GM12878 (cell line): ENCODE measurements at regions not wholly inside any gene's neighbourhood (a gene's known extent, or its start where the extent isn't known, plus 50 kb on each side); places are given as distances from the start of the nearest gene placed in this dataset.

Experiments
- CHD4 ChIP-seq: fragments of 200-600 bp; sonication (generic); IDR thresholded peaks from 2 replicates; pipeline ENCODE4 v1.6.1; 2016; ENCODE audit warnings: mild to moderate bottlenecking
- CTCF ChIP-seq, 3 experiments: IDR thresholded peaks in 2 of 3; conservative IDR thresholded peaks in 1 of 3; 2 replicates each; pipeline ENCODE4 v1.5.1; 2011; ENCODE audit warnings: low read depth in 3 of 3, low read length in 3 of 3, mild to moderate bottlenecking in 3 of 3, control low read depth in 2 of 3, moderate library complexity in 2 of 3, inconsistent platforms in 1 of 3, mixed read lengths in 1 of 3; ENCODE audit not compliant: control insufficient read depth in 2 of 3, insufficient read depth in 1 of 3; ENCODE audit errors: extremely low read depth in 1 of 3
- IKZF2 ChIP-seq, 2 experiments: fragments of 450-650 bp; IDR thresholded peaks; 2 replicates each; pipeline ENCODE4 v1.6.1; 2017; ENCODE audit warnings: mild to moderate bottlenecking in 2 of 2, moderate library complexity in 2 of 2
- KAT2A ChIP-seq: conservative IDR thresholded peaks from 2 replicates; pipeline ENCODE4 v1.6.1; 2011; ENCODE audit warnings: low read depth, low read length; ENCODE audit not compliant: control insufficient read depth
- LARP7 ChIP-seq: fragments of 450-650 bp; IDR thresholded peaks from 2 replicates; pipeline ENCODE4 v1.6.1; 2017; ENCODE audit warnings: mild to moderate bottlenecking
- MEF2B ChIP-seq: fragments of 450-650 bp; IDR thresholded peaks from 2 replicates; pipeline ENCODE4 v1.6.1; 2018; ENCODE audit warnings: mild to moderate bottlenecking, moderate library complexity; ENCODE audit not compliant: partially characterized antibody, poor library complexity, severe bottlenecking
- NFIC ChIP-seq: IDR thresholded peaks from 2 replicates; pipeline ENCODE4 v1.6.1; 2012; ENCODE audit warnings: low read depth, mild to moderate bottlenecking, inconsistent platforms, low read length, moderate library complexity
- NFXL1 ChIP-seq: fragments of 450-650 bp; IDR thresholded peaks from 2 replicates; pipeline ENCODE4 v1.6.1; 2017; ENCODE audit warnings: antibody characterized with exemption, mild to moderate bottlenecking, borderline replicate concordance
- NR2F1 ChIP-seq: fragments of 450-650 bp; conservative IDR thresholded peaks from 2 replicates; pipeline ENCODE4 v1.6.1; 2017; ENCODE audit warnings: mild to moderate bottlenecking
- PAX5 ChIP-seq: IDR thresholded peaks from 2 replicates; pipeline ENCODE4 v1.6.1; 2011; ENCODE audit warnings: low read depth, low read length, borderline replicate concordance
- PML ChIP-seq: IDR thresholded peaks from 2 replicates; pipeline ENCODE4 v1.6.1; 2012; ENCODE audit warnings: low read length, inconsistent platforms
- POU2F2 ChIP-seq: IDR thresholded peaks from 3 replicates; pipeline ENCODE4 v1.6.1; 2011; ENCODE audit warnings: low read depth, mild to moderate bottlenecking, low read length, borderline replicate concordance
- RBBP5 ChIP-seq: fragments of 200-600 bp; sonication (generic); conservative IDR thresholded peaks from 2 replicates; pipeline ENCODE4 v1.6.1; 2016
- SIX5 ChIP-seq: IDR thresholded peaks from 2 replicates; pipeline ENCODE4 v1.6.1; 2011; ENCODE audit warnings: mild to moderate bottlenecking, low read depth, low read length, moderate library complexity; ENCODE audit not compliant: severe bottlenecking
- SPI1 ChIP-seq: IDR thresholded peaks from 2 replicates; pipeline ENCODE4 v1.6.1; 2011; ENCODE audit warnings: low read depth, mild to moderate bottlenecking, low read length, moderate library complexity, borderline replicate concordance; ENCODE audit not compliant: insufficient read depth
- SREBF2 ChIP-seq: IDR thresholded peaks from 2 replicates; pipeline ENCODE4 v1.6.1; 2012; ENCODE audit warnings: mild to moderate bottlenecking, low read length
- SRF ChIP-seq, 2 experiments: IDR thresholded peaks; 2 replicates each; pipeline ENCODE4 v1.6.1; 2011; ENCODE audit warnings: low read depth in 2 of 2, low read length in 2 of 2, mild to moderate bottlenecking in 1 of 2, moderate library complexity in 1 of 2
- STAT1 ChIP-seq: fragments of 450-650 bp; conservative IDR thresholded peaks from 2 replicates; pipeline ENCODE4 v1.6.1; 2014; ENCODE audit warnings: antibody characterized with exemption, mild to moderate bottlenecking
- TCF12 ChIP-seq: IDR thresholded peaks from 2 replicates; pipeline ENCODE4 v1.6.1; 2011; ENCODE audit warnings: low read depth, mild to moderate bottlenecking, low read length
- USF1 ChIP-seq: IDR thresholded peaks from 2 replicates; pipeline ENCODE4 v1.6.1; 2011; ENCODE audit warnings: borderline replicate concordance, low read depth, mild to moderate bottlenecking, moderate library complexity, mixed read lengths, low read length; ENCODE audit not compliant: insufficient read depth; ENCODE audit errors: extremely low read length
- ZNF687 ChIP-seq: fragments of 450-650 bp; IDR thresholded peaks from 2 replicates; pipeline ENCODE4 v1.6.1; 2017; ENCODE audit warnings: mild to moderate bottlenecking, moderate library complexity
- ZZZ3 ChIP-seq: IDR thresholded peaks from 2 replicates; pipeline ENCODE4 v1.6.1; 2011; ENCODE audit warnings: low read depth; ENCODE audit not compliant: control insufficient read depth, insufficient read length

- TF ChIP-seq ZNF687: peak; percentile 93
- no peak for TF ChIP-seq CHD4
- no peak for TF ChIP-seq USF1
- TF ChIP-seq NFIC: peak; percentile 4; the same call in 1 of the 2 replicates
- TF ChIP-seq MEF2B: peak; percentile 11
- TF ChIP-seq CTCF (IDR thresholded peaks at IDR 0.05 in 2 of 3, conservative IDR thresholded peaks at IDR 0.05 in 1 of 3; ENCODE audit: control insufficient read depth in 2 of 3, extremely low read depth in 1 of 3, insufficient read depth in 1 of 3, low read depth in 3 of 3, low read length in 3 of 3): no peak
- TF ChIP-seq TCF12: peak; percentile 27; the same call in 1 of the 2 replicates
- peak; percentile 59 for TF ChIP-seq SPI1
- no peak for TF ChIP-seq ZZZ3
- TF ChIP-seq SIX5: no peak
- TF ChIP-seq SREBF2: no peak
- peak; percentile 57 to 61; a peak in 2 of 4 replicates for TF ChIP-seq IKZF2 (IDR thresholded peaks at IDR 0.05)
- TF ChIP-seq NFXL1: no peak
- no peak for TF ChIP-seq PAX5
- TF ChIP-seq RBBP5: no peak
- no peak for TF ChIP-seq SRF (IDR thresholded peaks at IDR 0.05; ENCODE audit: low read depth in 2 of 2, low read length in 2 of 2)
- peak; percentile 48 for TF ChIP-seq NR2F1
- TF ChIP-seq POU2F2: peak; percentile 54; the same call in 1 of the 3 replicates
- no peak for TF ChIP-seq PML
- 0 out of 2 replicates have a peak, but pooled peaks have one; percentile 38 for TF ChIP-seq STAT1
- no peak for TF ChIP-seq KAT2A
- peak; percentile 61 for TF ChIP-seq LARP7
Observed at GRCh38 chr15:38671675-38672254, 107.2 kb upstream of the RASGRP1 start (continued).
